ENCODE measurements at regions not wholly inside any gene's neighbourhood (a gene's known extent, or its start where the extent isn't known, plus 50 kb on each side); places are given as distances from the start of the nearest gene placed in this dataset.
A peak's percentile ranks its signal among the peaks of the same experiment; 100 is the strongest.
"Not testable (repeated sequence)": the region's sequence is repeated elsewhere in the genome, so short reads cannot be mapped to it uniquely, and the experiment has no call there.

- Histone ChIP-seq H3K9me3 (ENCODE audit: control insufficient read depth, insufficient read depth, low read length) (peaks cover 4% of the 10 kb centered on the region), H3K4me3 (ENCODE audit: low read depth, low read length) (no peak overlapping the region), H3K27me3 (ENCODE audit: control insufficient read depth, insufficient read depth, low read length) (no peaks in the 10 kb centered on the region), H3K4me1 (ENCODE audit: control insufficient read depth, insufficient read depth, low read length) (no peaks in the 10 kb centered on the region), H3K27ac (ENCODE audit: low read depth, low read length) (no peak overlapping the region), H3K36me3 (ENCODE audit: control insufficient read depth, insufficient read depth, low read length) (no peaks in the 10 kb centered on the region)
- 44% methylated on average over 2 of the region's 4 CpGs for WGBS (ENCODE audit: insufficient coverage)
- DNase-seq (ENCODE audit: low read depth in 4 of 6, low spot score in 6 of 6) = no peak
Measured at GRCh38 chr4:66769441-66769840, 775.9 kb downstream of the CENPC start.

DNA sequence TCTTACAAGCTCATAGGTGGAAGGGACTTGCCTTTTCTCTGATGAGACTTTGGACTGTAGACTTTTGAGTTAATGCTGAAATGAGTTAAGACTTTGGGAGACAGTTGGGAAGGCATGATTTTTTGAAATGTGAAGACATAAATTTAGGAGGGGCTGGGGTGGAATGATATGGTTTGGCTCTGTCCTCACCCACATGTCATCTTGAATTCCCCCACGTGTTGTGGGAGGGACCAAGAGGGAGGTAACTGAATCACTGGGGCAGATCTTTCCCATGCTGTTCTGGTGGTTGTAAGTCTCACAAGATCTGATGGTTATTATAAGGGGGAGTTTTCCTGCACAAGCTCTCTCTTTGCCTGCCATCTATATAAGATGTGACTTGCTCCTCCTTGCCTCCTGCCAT lies 777.9 kb downstream of the CENPC start:
- Histone ChIP-seq H3K4me1 (ENCODE audit: control insufficient read depth, insufficient read depth, low read length) (no peaks in the 10 kb centered on the region), H3K27ac (ENCODE audit: low read depth, low read length) (no peak overlapping the region), H3K36me3 (ENCODE audit: control insufficient read depth, insufficient read depth, low read length) (no peaks in the 10 kb centered on the region), H3K27me3 (ENCODE audit: control insufficient read depth, insufficient read depth, low read length) (no peaks in the 10 kb centered on the region), H3K9me3 (ENCODE audit: control insufficient read depth, insufficient read depth, low read length) (peaks cover 4% of the 10 kb centered on the region), H3K4me3 (ENCODE audit: low read depth, low read length) (no peak overlapping the region)
- whole genome bisulfite sequencing (ENCODE audit: insufficient coverage) = no CpG with 5 or more reads among the region's 1 CpG
- no peak for DNase-seq (ENCODE audit: low read depth in 4 of 6, low spot score in 6 of 6)

GRCh38 chr4:66766557-66766956 lies 778.7 kb downstream of the CENPC start:
- Histone ChIP-seq H3K4me1 (ENCODE audit: control insufficient read depth, insufficient read depth, low read length) (no peaks in the 10 kb centered on the region), H3K27me3 (ENCODE audit: control insufficient read depth, insufficient read depth, low read length) (no peaks in the 10 kb centered on the region), H3K27ac (ENCODE audit: low read depth, low read length) (no peak overlapping the region), H3K4me3 (ENCODE audit: low read depth, low read length) (no peak overlapping the region), H3K9me3 (ENCODE audit: control insufficient read depth, insufficient read depth, low read length) (peaks cover 4% of the 10 kb centered on the region), H3K36me3 (ENCODE audit: control insufficient read depth, insufficient read depth, low read length) (no peaks in the 10 kb centered on the region)
- WGBS (ENCODE audit: insufficient coverage) = 73% methylated on average over 1 of the region's 1 CpG
- DNase-seq (ENCODE audit: low read depth in 4 of 6, low spot score in 6 of 6) = no peak

- H3K4me1 ChIP-seq (ENCODE audit: control insufficient read depth, insufficient read depth, low read length) = no peaks in the 10 kb centered on the region
- H3K27ac ChIP-seq (ENCODE audit: low read depth, low read length) = no peak overlapping the region
- no peaks in the 10 kb centered on the region for H3K36me3 ChIP-seq (ENCODE audit: control insufficient read depth, insufficient read depth, low read length)
- no peaks in the 10 kb centered on the region for H3K27me3 ChIP-seq (ENCODE audit: control insufficient read depth, insufficient read depth, low read length)
- no peak overlapping the region for H3K4me3 ChIP-seq (ENCODE audit: low read depth, low read length)
- no peaks in the 10 kb centered on the region for H3K9me3 ChIP-seq (ENCODE audit: control insufficient read depth, insufficient read depth, low read length)
- no peak for DNase-seq (ENCODE audit: low read depth in 4 of 6, low spot score in 6 of 6)
- WGBS (ENCODE audit: insufficient coverage) = no CpG with 5 or more reads among the region's 2 CpGs
Measured at GRCh38 chr4:66750273-66750672, 795.0 kb downstream of the CENPC start.

GRCh38 chr4:66746918-66747317 lies 798.4 kb downstream of the CENPC start:
- H3K27me3 ChIP-seq (ENCODE audit: control insufficient read depth, insufficient read depth, low read length); H3K4me1 ChIP-seq (ENCODE audit: control insufficient read depth, insufficient read depth, low read length); DNase-seq (ENCODE audit: low read depth in 4 of 6, low spot score in 6 of 6); H3K36me3 ChIP-seq (ENCODE audit: control insufficient read depth, insufficient read depth, low read length); H3K27ac ChIP-seq (ENCODE audit: low read depth, low read length); H3K9me3 ChIP-seq (ENCODE audit: control insufficient read depth, insufficient read depth, low read length); H3K4me3 ChIP-seq (ENCODE audit: low read depth, low read length): not testable (repeated sequence)
- WGBS (ENCODE audit: insufficient coverage) = 97% methylated on average over 3 of the region's 4 CpGs

DNA sequence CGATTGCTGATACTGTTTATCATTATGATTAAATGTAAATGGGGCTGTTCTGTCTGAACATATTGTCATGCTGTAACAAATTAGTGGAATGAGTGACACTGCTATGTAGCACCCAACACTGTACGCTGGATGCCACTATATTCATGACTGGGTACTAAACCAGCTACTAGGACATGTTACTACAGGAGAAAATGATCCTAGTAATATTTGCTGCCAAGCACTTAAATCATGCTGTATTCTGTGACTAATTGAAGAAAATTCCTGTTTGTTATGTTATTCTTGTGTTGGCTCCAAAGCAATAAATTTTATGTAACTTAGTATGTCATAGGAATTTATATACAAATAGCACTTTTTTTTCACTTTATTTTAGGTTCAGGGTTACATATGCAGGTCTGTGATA lies 804.2 kb downstream of the CENPC start:
- no CpG with 5 or more reads among the region's 2 CpGs for WGBS (ENCODE audit: insufficient coverage)
- no peak for DNase-seq (ENCODE audit: low read depth in 4 of 6, low spot score in 6 of 6)
- Histone ChIP-seq H3K36me3 (ENCODE audit: control insufficient read depth, insufficient read depth, low read length) (no peaks in the 10 kb centered on the region), H3K4me1 (ENCODE audit: control insufficient read depth, insufficient read depth, low read length) (no peaks in the 10 kb centered on the region), H3K4me3 (ENCODE audit: low read depth, low read length) (no peak overlapping the region), H3K9me3 (ENCODE audit: control insufficient read depth, insufficient read depth, low read length) (no peaks in the 10 kb centered on the region), H3K27ac (ENCODE audit: low read depth, low read length) (no peak overlapping the region), H3K27me3 (ENCODE audit: control insufficient read depth, insufficient read depth, low read length) (no peaks in the 10 kb centered on the region)

DNA sequence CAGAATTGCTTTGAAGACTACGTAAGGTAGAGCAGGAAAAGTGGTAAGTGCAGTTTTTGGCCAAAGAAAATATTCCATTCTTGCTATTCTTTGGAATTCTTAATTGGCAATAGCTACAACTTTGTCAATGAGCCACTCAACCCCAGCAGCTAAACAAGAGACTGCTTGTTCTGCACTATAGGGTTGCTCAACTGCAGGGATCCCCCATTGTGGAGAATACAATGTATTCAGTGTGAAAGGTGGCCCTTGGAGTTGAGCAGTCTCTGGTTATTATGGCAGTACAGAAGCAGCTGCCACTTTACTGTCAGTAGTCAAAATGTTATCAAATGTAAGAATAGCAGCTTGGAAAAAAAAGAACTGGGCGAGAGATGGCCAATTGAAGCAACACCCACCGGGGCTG lies 808.7 kb downstream of the CENPC start:
- Histone ChIP-seq H3K36me3 (ENCODE audit: control insufficient read depth, insufficient read depth, low read length) (no peaks in the 10 kb centered on the region), H3K9me3 (ENCODE audit: control insufficient read depth, insufficient read depth, low read length) (no peaks in the 10 kb centered on the region), H3K4me3 (ENCODE audit: low read depth, low read length) (no peak overlapping the region), H3K4me1 (ENCODE audit: control insufficient read depth, insufficient read depth, low read length) (no peaks in the 10 kb centered on the region), H3K27me3 (ENCODE audit: control insufficient read depth, insufficient read depth, low read length) (no peaks in the 10 kb centered on the region), H3K27ac (ENCODE audit: low read depth, low read length) (no peak overlapping the region)
- WGBS (ENCODE audit: insufficient coverage) = no CpG with 5 or more reads among the region's 3 CpGs
- DNase-seq (ENCODE audit: low read depth in 4 of 6, low spot score in 6 of 6) = peak in 3 of 6 donors; percentile 17 to 61 (median 48)

GRCh38 chr4:66728280-66728679 lies 817.0 kb downstream of the CENPC start:
- Histone ChIP-seq H3K36me3 (ENCODE audit: control insufficient read depth, insufficient read depth, low read length) (no peaks in the 10 kb centered on the region), H3K4me1 (ENCODE audit: control insufficient read depth, insufficient read depth, low read length) (no peaks in the 10 kb centered on the region), H3K9me3 (ENCODE audit: control insufficient read depth, insufficient read depth, low read length) (no peaks in the 10 kb centered on the region), H3K27ac (ENCODE audit: low read depth, low read length) (no peak overlapping the region), H3K4me3 (ENCODE audit: low read depth, low read length) (no peak overlapping the region), H3K27me3 (ENCODE audit: control insufficient read depth, insufficient read depth, low read length) (no peaks in the 10 kb centered on the region)
- WGBS (ENCODE audit: insufficient coverage) = no CpG with 5 or more reads among the region's 2 CpGs
- DNase-seq (ENCODE audit: low read depth in 4 of 6, low spot score in 6 of 6) = peak in 1 of 6 donors; percentile 26

DNA sequence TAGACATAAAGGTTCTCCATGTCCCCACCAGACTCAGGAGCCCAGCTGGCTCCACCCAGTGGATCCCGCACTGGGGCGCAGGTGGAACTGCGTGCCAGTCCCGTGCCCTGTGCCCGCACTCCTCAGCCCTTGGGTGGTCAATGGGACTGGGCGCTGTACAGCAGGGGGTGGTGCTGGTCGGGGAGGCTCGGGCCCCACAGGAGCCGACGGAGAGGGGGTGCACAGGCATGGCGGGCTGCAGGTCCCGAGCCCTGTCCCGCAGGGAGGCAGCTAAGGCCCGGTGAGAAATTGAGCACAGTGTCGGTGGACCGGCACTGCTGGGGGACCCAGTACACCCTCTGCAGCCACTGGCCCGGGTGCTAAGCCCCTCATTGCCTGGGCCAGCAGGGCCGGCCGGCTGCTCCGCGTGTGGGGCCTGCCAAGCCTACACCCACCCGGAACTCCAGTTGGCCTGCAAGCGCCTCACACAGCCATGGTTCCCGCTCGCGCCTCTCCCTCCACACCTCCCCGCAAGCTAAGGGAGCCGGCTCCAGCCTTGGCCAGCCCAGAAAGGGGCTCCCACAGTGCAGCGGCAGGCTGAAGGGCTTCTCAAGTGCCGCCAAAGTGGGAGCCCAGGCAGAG lies 832.9 kb downstream of the CENPC start:
- 97% methylated on average over 28 of the region's 30 CpGs for WGBS (ENCODE audit: insufficient coverage)
- not testable (repeated sequence) for H3K36me3 ChIP-seq (ENCODE audit: control insufficient read depth, insufficient read depth, low read length); DNase-seq (ENCODE audit: low read depth in 4 of 6, low spot score in 6 of 6)

GRCh38 chr4:66704243-66704642 lies 841.1 kb downstream of the CENPC start:
- H3K36me3 ChIP-seq (ENCODE audit: control insufficient read depth, insufficient read depth, low read length) = no peaks in the 10 kb centered on the region
- no peaks in the 10 kb centered on the region for H3K4me1 ChIP-seq (ENCODE audit: control insufficient read depth, insufficient read depth, low read length)
- DNase-seq (ENCODE audit: low read depth in 4 of 6, low spot score in 6 of 6) = no peak
- H3K4me3 ChIP-seq (ENCODE audit: low read depth, low read length) = no peak overlapping the region
- WGBS (ENCODE audit: insufficient coverage) = no CpG with 5 or more reads among the region's 2 CpGs
- H3K27ac ChIP-seq (ENCODE audit: low read depth, low read length) = no peak overlapping the region
- H3K9me3 ChIP-seq (ENCODE audit: control insufficient read depth, insufficient read depth, low read length) = no peaks in the 10 kb centered on the region
- no peaks in the 10 kb centered on the region for H3K27me3 ChIP-seq (ENCODE audit: control insufficient read depth, insufficient read depth, low read length)

More for the DNA sequence above, 832.9 kb downstream of the CENPC start:
- not testable (repeated sequence) for H3K4me1 ChIP-seq (ENCODE audit: control insufficient read depth, insufficient read depth, low read length); H3K27me3 ChIP-seq (ENCODE audit: control insufficient read depth, insufficient read depth, low read length); H3K27ac ChIP-seq (ENCODE audit: low read depth, low read length); H3K9me3 ChIP-seq (ENCODE audit: control insufficient read depth, insufficient read depth, low read length); H3K4me3 ChIP-seq (ENCODE audit: low read depth, low read length)

Data from spinal cord (tissue), 9 donors.